ENCODE measurements at regions not wholly inside any gene's neighbourhood (a gene's known extent, or its start where the extent isn't known, plus 50 kb on each side); places are given as distances from the start of the nearest gene placed in this dataset.

DNA sequence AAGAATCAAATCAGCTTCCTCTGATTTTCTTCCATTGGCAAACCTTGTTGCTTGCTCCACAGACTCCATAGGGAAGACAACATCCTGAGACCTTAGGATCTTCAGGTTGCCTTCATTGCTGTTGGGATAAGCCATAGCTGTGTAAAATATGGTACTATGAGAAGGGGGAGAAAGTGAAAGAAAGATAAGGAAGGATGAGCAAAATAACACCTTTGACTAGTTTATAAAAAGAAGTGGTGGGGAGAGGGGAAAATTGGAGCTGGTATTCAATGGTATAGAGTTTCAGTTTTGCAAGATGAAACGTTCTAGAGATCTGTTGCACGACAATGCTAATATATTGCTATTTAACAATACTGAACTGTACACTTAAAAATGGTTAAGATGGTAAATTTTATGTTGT, 180.4 kb upstream of the PHYHIPL start:
- TF ChIP-seq, protein P1, sequence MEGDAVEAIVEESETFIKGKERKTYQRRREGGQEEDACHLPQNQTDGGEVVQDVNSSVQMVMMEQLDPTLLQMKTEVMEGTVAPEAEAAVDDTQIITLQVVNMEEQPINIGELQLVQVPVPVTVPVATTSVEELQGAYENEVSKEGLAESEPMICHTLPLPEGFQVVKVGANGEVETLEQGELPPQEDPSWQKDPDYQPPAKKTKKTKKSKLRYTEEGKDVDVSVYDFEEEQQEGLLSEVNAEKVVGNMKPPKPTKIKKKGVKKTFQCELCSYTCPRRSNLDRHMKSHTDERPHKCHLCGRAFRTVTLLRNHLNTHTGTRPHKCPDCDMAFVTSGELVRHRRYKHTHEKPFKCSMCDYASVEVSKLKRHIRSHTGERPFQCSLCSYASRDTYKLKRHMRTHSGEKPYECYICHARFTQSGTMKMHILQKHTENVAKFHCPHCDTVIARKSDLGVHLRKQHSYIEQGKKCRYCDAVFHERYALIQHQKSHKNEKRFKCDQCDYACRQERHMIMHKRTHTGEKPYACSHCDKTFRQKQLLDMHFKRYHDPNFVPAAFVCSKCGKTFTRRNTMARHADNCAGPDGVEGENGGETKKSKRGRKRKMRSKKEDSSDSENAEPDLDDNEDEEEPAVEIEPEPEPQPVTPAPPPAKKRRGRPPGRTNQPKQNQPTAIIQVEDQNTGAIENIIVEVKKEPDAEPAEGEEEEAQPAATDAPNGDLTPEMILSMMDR (IDR thresholded peaks at IDR 0.05): no peak
- TF ChIP-seq POLR2A (IDR thresholded peaks at IDR 0.05) (no peak), POLR2AphosphoS5 (IDR thresholded peaks at IDR 0.05) (no peak), EP300 (IDR thresholded peaks at IDR 0.05; ENCODE audit: low read depth) (no peak)
